Colonic mucosa (tissue), 4 donors: ENCODE measurements at regions not wholly inside any gene's neighbourhood (a gene's known extent, or its start where the extent isn't known, plus 50 kb on each side); places are given as distances from the start of the nearest gene placed in this dataset.

Source experiments
- DNase-seq: peaks from one replicate; pipeline ENCODE4 v3.0.0-alpha.2; 2020
- H3K27ac ChIP-seq: fragments of 200-600 bp; one replicate; pipeline ENCODE4 v1.8.0; 2021
- H3K27me3 ChIP-seq: fragments of 200-600 bp; one replicate; pipeline ENCODE4 v1.8.0; 2021
- H3K36me3 ChIP-seq: fragments of 200-600 bp; one replicate; pipeline ENCODE4 v1.8.0; 2021
- H3K4me1 ChIP-seq: fragments of 200-600 bp; one replicate; pipeline ENCODE4 v1.8.0; 2021; ENCODE audit warnings: mild to moderate bottlenecking
- H3K4me3 ChIP-seq: fragments of 200-600 bp; one replicate; pipeline ENCODE4 v1.8.0; 2021
- H3K9ac ChIP-seq, 2 donors: one replicate each; pipeline ENCODE4 v1.7.0; 2013; ENCODE audit warnings: control low read depth in 2 of 2, low read depth in 2 of 2, low read length in 2 of 2
- H3K9me3 ChIP-seq: fragments of 200-600 bp; one replicate; pipeline ENCODE4 v1.8.0; 2021
- CTCF ChIP-seq: fragments of 200-600 bp; IDR thresholded peaks from one replicate; pipeline ENCODE4 v1.8.0; 2022; ENCODE audit warnings: antibody characterized with exemption, mild to moderate bottlenecking
- intact Hi-C: fragments of 100-400 bp; cut with DNase I; formaldehyde crosslinking; loops from one replicate; pipeline ENCODE4 v1.14.1; 2022
- donor health status: healthy.
- donor health status: DM: no; HTN: no; CAD: no.
- donor health status: DM: no; HTN: no; CAD: no.

- no peak for DNase-seq
- Histone ChIP-seq H3K36me3 (no peaks in the 10 kb centered on the region), H3K4me1 (no peaks in the 10 kb centered on the region), H3K9me3 (no peaks in the 10 kb centered on the region), H3K27me3 (no peaks in the 10 kb centered on the region), H3K9ac (no peak overlapping the region), H3K4me3 (no peak overlapping the region), H3K27ac (no peak overlapping the region)
- intact Hi-C loops: no loop called here
- TF ChIP-seq CTCF: no peak
Observed at GRCh38 chr2:52563151-52563550, 1204.5 kb upstream of the CHAC2 start.

GRCh38 chr2:52558265-52558664, 1209.3 kb upstream of the CHAC2 start:
- H3K27me3 ChIP-seq: no peaks in the 10 kb centered on the region
- no peak overlapping the region for H3K4me3 ChIP-seq
- no peak for DNase-seq
- no peak overlapping the region for H3K27ac ChIP-seq
- intact Hi-C loops: no loop called here
- H3K9ac ChIP-seq: no peak overlapping the region
- H3K9me3 ChIP-seq: no peaks in the 10 kb centered on the region
- H3K4me1 ChIP-seq: no peaks in the 10 kb centered on the region
- no peaks in the 10 kb centered on the region for H3K36me3 ChIP-seq
- TF ChIP-seq CTCF: no peak

DNA sequence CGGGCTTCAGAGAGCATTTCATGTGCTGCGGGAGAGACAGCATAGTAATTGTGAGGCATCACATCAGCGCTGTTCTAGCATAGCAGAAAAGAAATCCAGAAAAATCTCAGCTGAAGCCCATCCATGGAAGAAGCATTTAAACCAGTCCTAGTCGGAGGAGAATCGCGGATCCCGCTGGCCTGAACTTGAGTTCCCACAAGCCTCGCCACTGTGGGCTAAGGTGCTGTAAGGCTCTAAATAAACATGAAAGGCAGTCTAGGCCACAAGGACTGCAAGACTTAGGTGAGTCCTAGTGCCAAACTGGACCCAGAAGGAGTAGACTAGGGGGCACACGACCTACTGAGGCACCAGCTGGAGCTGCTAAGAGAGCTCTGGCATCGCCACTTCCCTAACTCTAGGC, 1225.3 kb upstream of the CHAC2 start:
- no peak overlapping the region for H3K4me3 ChIP-seq
- H3K36me3 ChIP-seq: no peaks in the 10 kb centered on the region
- no peak for TF ChIP-seq CTCF
- DNase-seq: no peak
- H3K27me3 ChIP-seq: no peaks in the 10 kb centered on the region
- H3K27ac ChIP-seq: no peak overlapping the region
- no peaks in the 10 kb centered on the region for H3K4me1 ChIP-seq
- intact Hi-C loops: no loop called here
- H3K9ac ChIP-seq: no peak overlapping the region
- no peaks in the 10 kb centered on the region for H3K9me3 ChIP-seq

GRCh38 chr2:52539026-52539970, 1228.3 kb upstream of the CHAC2 start:
- Histone ChIP-seq H3K9ac (no peak overlapping the region), H3K9me3 (no peaks in the 10 kb centered on the region), H3K27me3 (no peaks in the 10 kb centered on the region), H3K27ac (no peak overlapping the region), H3K4me1 (no peaks in the 10 kb centered on the region), H3K36me3 (no peaks in the 10 kb centered on the region), H3K4me3 (no peak overlapping the region)
- no peak for TF ChIP-seq CTCF
- no peak for DNase-seq
- intact Hi-C loops: no loop called here

- intact Hi-C loops: no loop called here
- H3K4me3 ChIP-seq: no peak overlapping the region
- no peak for DNase-seq
- no peaks in the 10 kb centered on the region for H3K4me1 ChIP-seq
- no peaks in the 10 kb centered on the region for H3K36me3 ChIP-seq
- H3K27ac ChIP-seq: no peak overlapping the region
- H3K9me3 ChIP-seq: no peaks in the 10 kb centered on the region
- no peaks in the 10 kb centered on the region for H3K27me3 ChIP-seq
- TF ChIP-seq CTCF: no peak
- H3K9ac ChIP-seq: no peak overlapping the region
Observed at GRCh38 chr2:52537588-52537987, 1230.0 kb upstream of the CHAC2 start.
